Skeletal muscle satellite cell (primary cell): ENCODE measurements at regions not wholly inside any gene's neighbourhood (a gene's known extent, or its start where the extent isn't known, plus 50 kb on each side); places are given as distances from the start of the nearest gene placed in this dataset. TPM values are rescaled to one million over a fixed set of nuclear protein-coding genes. Genes with fewer than 3 reads are reported as not detected.

ENCODE experiments used
- small RNA-seq: library from RNA; depleted of rRNA; stranded (forward); fragments of <200 nt; gene quantifications from one replicate; pipeline ENCODE3, GENCODE V24; 2012

Small RNA genes in the stretch of these regions (small RNA-seq; reads per million reads assigned to genes)
- gene RN7SL82P = not detected
